Activated CD8-positive, alpha-beta memory T cell treated with anti-CD3 and anti-CD28 coated beads, Interleukin-2, amount 50 U/mL, for 24 hours (primary cell): ENCODE measurements at regions not wholly inside any gene's neighbourhood (a gene's known extent, or its start where the extent isn't known, plus 50 kb on each side); places are given as distances from the start of the nearest gene placed in this dataset.

Experiments used
- DNase-seq: peaks from one replicate; pipeline ENCODE4 v3.0.0-alpha.2; 2020; ENCODE audit errors: extremely low read depth

GRCh38 chr3:193780810-193781478 lies 187.9 kb downstream of the OPA1 start:
- no peak for DNase-seq

- DNase-seq: no peak
These were observed 189.3 kb downstream of the OPA1 start for GRCh38 chr3:193782276-193782647.

- no peak for DNase-seq
These were observed 189.7 kb downstream of the OPA1 start for GRCh38 chr3:193782747-193783146.

GRCh38 chr3:193783166-193783896 lies 190.3 kb downstream of the OPA1 start:
- DNase-seq: no peak

- no peak for DNase-seq
These were observed 191.8 kb downstream of the OPA1 start for GRCh38 chr3:193784822-193785221.

- no peak for DNase-seq
These were observed 194.5 kb downstream of the OPA1 start for GRCh38 chr3:193787496-193787870.

- DNase-seq: no peak
These were observed 195.4 kb downstream of the OPA1 start for GRCh38 chr3:193788189-193788991.

GRCh38 chr3:193789455-193789854 lies 196.4 kb downstream of the OPA1 start:
- DNase-seq: no peak

GRCh38 chr3:193790086-193790990 lies 197.3 kb downstream of the OPA1 start:
- DNase-seq: no peak

GRCh38 chr3:193791041-193792032 lies 198.3 kb downstream of the OPA1 start:
- DNase-seq: no peak

GRCh38 chr3:193793123-193793522 lies 200.1 kb downstream of the OPA1 start:
- DNase-seq: no peak

- DNase-seq: no peak
These were observed 201.2 kb downstream of the OPA1 start for GRCh38 chr3:193794002-193794881.

- no peak for DNase-seq
These were observed 202.2 kb downstream of the OPA1 start for GRCh38 chr3:193795062-193795690.

- no peak for DNase-seq
These were observed 203.1 kb downstream of the OPA1 start for GRCh38 chr3:193796089-193796488.

- DNase-seq: no peak
These were observed 204.6 kb downstream of the OPA1 start for GRCh38 chr3:193797566-193797965.

GRCh38 chr3:193798051-193798450 lies 205.0 kb downstream of the OPA1 start:
- DNase-seq: no peak

GRCh38 chr3:193800138-193801043 lies 207.4 kb downstream of the OPA1 start:
- DNase-seq: no peak

- DNase-seq: no peak
These were observed 208.1 kb downstream of the OPA1 start for GRCh38 chr3:193801097-193801496.
